ENCODE measurements at regions not wholly inside any gene's neighbourhood (a gene's known extent, or its start where the extent isn't known, plus 50 kb on each side); places are given as distances from the start of the nearest gene placed in this dataset.
"Not testable (repeated sequence)": the region's sequence is repeated elsewhere in the genome, so short reads cannot be mapped to it uniquely, and the experiment has no call there.

DNA sequence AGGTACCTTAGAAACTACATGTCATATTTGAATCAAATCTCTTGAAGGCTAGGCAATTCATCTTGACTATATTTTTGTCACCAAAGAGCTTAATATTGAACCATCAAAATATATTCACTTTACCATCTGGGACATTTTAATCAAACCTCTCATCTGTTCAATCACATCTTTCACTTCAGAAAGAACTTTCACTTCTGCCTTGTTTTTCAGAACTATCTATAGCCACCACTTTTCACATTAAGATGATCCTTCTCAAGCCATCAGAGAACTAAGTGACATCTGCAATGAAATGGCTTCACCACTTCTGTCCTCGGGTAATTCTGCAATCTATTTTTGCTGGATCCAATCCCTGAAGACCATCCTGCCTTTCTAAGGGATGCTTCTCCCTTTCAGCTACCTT is 57.8 kb downstream of the OR2B2 start:
- POLR2A ChIA-PET = no interaction called here
- no peak overlapping the region for H3K4me3 ChIP-seq
- CTCF ChIA-PET = no interaction called here
- no peaks in the 10 kb centered on the region for H3K4me1 ChIP-seq
- DNase-seq (ENCODE audit: low read depth in 1 of 2, low spot score in 1 of 2) (no peak), FAIRE-seq (no peak), ATAC-seq (no peak)
- WGBS (ENCODE audit: missing lambda C conversion rate) = 96% methylated on average over 1 of the region's 1 CpG
- H3K27ac ChIP-seq = no peak overlapping the region
- TF ChIP-seq CEBPB (IDR thresholded peaks at IDR 0.05) (no peak), HMGXB4 (CRISPR knock-in tag; IDR thresholded peaks at IDR 0.05; ENCODE audit: borderline replicate concordance) (no peak), FOSL2 (IDR thresholded peaks at IDR 0.05) (no peak), FOSL2 (CRISPR knock-in tag; IDR thresholded peaks at IDR 0.05) (no peak), NFE2L2 (conservative IDR thresholded peaks at IDR 0.05; ENCODE audit: low read length) (no peak), JUNB (IDR thresholded peaks at IDR 0.05) (no peak), RARB (CRISPR knock-in tag; IDR thresholded peaks at IDR 0.05) (no peak), NR3C1 (IDR thresholded peaks at IDR 0.05) (no peak), ESRRA (IDR thresholded peaks at IDR 0.05; ENCODE audit: borderline replicate concordance, low read length) (no peak), ZC3H11A (IDR thresholded peaks at IDR 0.05) (no peak)
- TF ChIP-seq, protein P1, sequence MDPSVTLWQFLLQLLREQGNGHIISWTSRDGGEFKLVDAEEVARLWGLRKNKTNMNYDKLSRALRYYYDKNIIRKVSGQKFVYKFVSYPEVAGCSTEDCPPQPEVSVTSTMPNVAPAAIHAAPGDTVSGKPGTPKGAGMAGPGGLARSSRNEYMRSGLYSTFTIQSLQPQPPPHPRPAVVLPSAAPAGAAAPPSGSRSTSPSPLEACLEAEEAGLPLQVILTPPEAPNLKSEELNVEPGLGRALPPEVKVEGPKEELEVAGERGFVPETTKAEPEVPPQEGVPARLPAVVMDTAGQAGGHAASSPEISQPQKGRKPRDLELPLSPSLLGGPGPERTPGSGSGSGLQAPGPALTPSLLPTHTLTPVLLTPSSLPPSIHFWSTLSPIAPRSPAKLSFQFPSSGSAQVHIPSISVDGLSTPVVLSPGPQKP (IDR thresholded peaks at IDR 0.05; ENCODE audit: low read depth, low read length) = no peak
- no peak overlapping the region for H3K4me2 ChIP-seq
- no peaks in the 10 kb centered on the region for H3K9me3 ChIP-seq

- Histone ChIP-seq H3K9me3 (no peaks in the 10 kb centered on the region), H3K4me1 (no peaks in the 10 kb centered on the region), H3K27ac (no peak overlapping the region), H3K4me3 (no peak overlapping the region), H3K4me2 (no peak overlapping the region)
- DNase-seq (ENCODE audit: low read depth in 1 of 2, low spot score in 1 of 2) (no peak), ATAC-seq (no peak), FAIRE-seq (no peak)
- TF ChIP-seq ATOH8 (CRISPR knock-in tag; IDR thresholded peaks at IDR 0.05; ENCODE audit: low read depth) (no peak), ZFP36 (IDR thresholded peaks at IDR 0.05; ENCODE audit: borderline replicate concordance, partially characterized antibody) (no peak), EP300 (IDR thresholded peaks at IDR 0.05) (no peak), HDAC2 (IDR thresholded peaks at IDR 0.05) (no peak), TP53 (CRISPR knock-in tag; IDR thresholded peaks at IDR 0.05) (no peak), SMC3 (IDR thresholded peaks at IDR 0.05) (no peak), BHLHE40 (IDR thresholded peaks at IDR 0.05; ENCODE audit: low read depth, low read length) (no peak), FOXS1 (CRISPR knock-in tag; IDR thresholded peaks at IDR 0.05) (no peak), CTCF (IDR thresholded peaks at IDR 0.05) (no peak), RCOR1 (IDR thresholded peaks at IDR 0.05; ENCODE audit: low read depth, low read length) (no peak)
- TF ChIP-seq, protein P1 (IDR thresholded peaks at IDR 0.05; ENCODE audit: low read depth, low read length) = no peak
- POLR2A ChIA-PET = interaction anchor here (0.6 to 1.8 kb wide), 4 partner anchors 13 to 39 kb away, joined by 3 to 10 read pairs (median 4); a partner anchor contains a TSS
- CTCF ChIA-PET = interaction anchor here (1.6 kb wide), 1 partner anchor 19 kb away, joined by 4 read pairs; no protein-coding TSS in a partner anchor
Observed at GRCh38 chr6:27851440-27851839, 60.8 kb downstream of the OR2B2 start.

- not testable (repeated sequence) for H3K4me3 ChIP-seq; H3K9me3 ChIP-seq; DNase-seq (ENCODE audit: low read depth in 1 of 2, low spot score in 1 of 2); H3K27ac ChIP-seq; FAIRE-seq; ATAC-seq; H3K4me2 ChIP-seq; H3K4me1 ChIP-seq
- WGBS (ENCODE audit: missing lambda C conversion rate) = 95% methylated on average over 9 of the region's 9 CpGs
- ChIA-PET CTCF (interaction anchor here (0.6 to 1.7 kb wide), 4 partner anchors 9 to 54 kb away, joined by 3 to 5 read pairs (median 3); a partner anchor contains a TSS), POLR2A (interaction anchor here (0.9 to 1.1 kb wide), 2 partner anchors 11 to 42 kb away, joined by 3 to 5 read pairs; a partner anchor contains a TSS)
Observed at GRCh38 chr6:27849001-27849400, 63.2 kb downstream of the OR2B2 start.
